Smooth muscle cell (in vitro differentiated cells): ENCODE measurements at regions not wholly inside any gene's neighbourhood (a gene's known extent, or its start where the extent isn't known, plus 50 kb on each side); places are given as distances from the start of the nearest gene placed in this dataset.

ENCODE experiments used
- DNase-seq: peaks from one replicate; lab custom pipeline; 2025; ENCODE audit not compliant: unreplicated experiment; lab: John Stamatoyannopoulos, UW
- H2AFZ ChIP-seq: fragments of 200-600 bp; sonication (generic); 2 replicates; pipeline ENCODE4 v1.6.0; 2016; ENCODE audit warnings: antibody characterized with exemption, low read depth, mild to moderate bottlenecking
- H3F3A ChIP-seq: fragments of 200-600 bp; sonication (generic); 2 replicates; pipeline ENCODE4 v1.6.0; 2017; ENCODE audit warnings: antibody characterized with exemption, low read depth
- H3K27ac ChIP-seq: fragments of 200-600 bp; sonication (generic); 2 replicates; pipeline ENCODE4 v1.5.1; 2016; ENCODE audit warnings: low read depth, mild to moderate bottlenecking
- H3K27me3 ChIP-seq: fragments of 200-600 bp; sonication (generic); 2 replicates; pipeline ENCODE4 v1.6.1; 2016; ENCODE audit warnings: low read depth, mild to moderate bottlenecking
- H3K36me3 ChIP-seq: fragments of 200-600 bp; sonication (generic); 2 replicates; pipeline ENCODE4 v1.5.1; 2016; ENCODE audit warnings: low read depth
- H3K4me1 ChIP-seq: fragments of 200-600 bp; sonication (generic); 2 replicates; pipeline ENCODE4 v1.5.1; 2016; ENCODE audit warnings: low read depth
- H3K4me2 ChIP-seq: fragments of 200-600 bp; sonication (generic); 2 replicates; pipeline ENCODE4 v1.6.0; 2016; ENCODE audit warnings: mild to moderate bottlenecking
- H3K4me3 ChIP-seq: fragments of 200-600 bp; sonication (generic); 2 replicates; pipeline ENCODE4 v1.5.1; 2016; ENCODE audit warnings: mild to moderate bottlenecking
- H3K79me2 ChIP-seq: fragments of 200-600 bp; sonication (generic); 2 replicates; pipeline ENCODE4 v1.6.0; 2016; ENCODE audit warnings: low read depth, mild to moderate bottlenecking
- H3K9ac ChIP-seq: fragments of 200-600 bp; sonication (generic); 2 replicates; pipeline ENCODE4 v1.6.0; 2016; ENCODE audit warnings: low read depth
- H3K9me3 ChIP-seq: fragments of 200-600 bp; sonication (generic); replicated peaks from 2 replicates; pipeline ENCODE4 v1.5.1; 2016; ENCODE audit warnings: low read depth
- H4K20me1 ChIP-seq: fragments of 200-600 bp; sonication (generic); 2 replicates; pipeline ENCODE4 v1.6.0; 2016; ENCODE audit warnings: low read depth
- CTCF ChIP-seq: fragments of 200-600 bp; sonication (generic); IDR thresholded peaks from 2 replicates; pipeline ENCODE4 v1.5.1; 2017; ENCODE audit warnings: borderline replicate concordance, mild to moderate bottlenecking, antibody characterized with exemption; ENCODE audit not compliant: insufficient read depth, poor library complexity, severe bottlenecking
- WGBS: methylation state at CpG from one replicate; pipeline ENCODE4 v1.1.7; 2016; ENCODE audit warnings: low lambda C conversion rate; 5-methylcytosine and 5-hydroxymethylcytosine counted together

DNA sequence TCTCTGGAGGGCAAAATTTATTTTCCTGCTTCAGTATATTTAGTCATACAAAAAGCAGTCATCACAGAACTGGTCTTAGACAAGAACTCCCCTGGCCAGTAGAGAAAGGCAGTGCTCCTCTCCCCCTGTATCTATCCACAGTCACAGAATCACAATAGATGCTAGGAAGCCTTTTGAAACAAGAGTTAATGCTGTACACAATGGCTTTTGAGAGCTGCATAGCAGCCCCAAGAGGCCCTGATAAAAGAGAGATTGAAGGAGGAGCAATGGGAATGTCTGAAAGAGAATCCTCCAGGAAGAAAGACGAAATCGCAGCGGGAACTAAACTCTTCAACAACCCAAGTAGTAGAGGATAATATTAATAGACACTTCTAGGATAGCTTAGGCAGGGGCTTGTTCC, 330.2 kb downstream of the RBM43 start:
- Histone ChIP-seq H3K9me3 (no peaks in the 10 kb centered on the region), H2AFZ (peak overlapping the region; percentile 54), H3K9ac (no peak overlapping the region), H3K27me3 (no peaks in the 10 kb centered on the region), H3K79me2 (no peaks in the 10 kb centered on the region), H3K36me3 (no peaks in the 10 kb centered on the region), H3K4me3 (no peak overlapping the region), H3K4me2 (no peak overlapping the region), H4K20me1 (no peaks in the 10 kb centered on the region), H3F3A (no peaks in the 10 kb centered on the region), H3K4me1 (peaks cover 8% of the 10 kb centered on the region), H3K27ac (no peak overlapping the region)
- DNase-seq = no peak
- no peak for TF ChIP-seq CTCF
- WGBS = 93% methylated on average over 3 of the region's 3 CpGs

DNA sequence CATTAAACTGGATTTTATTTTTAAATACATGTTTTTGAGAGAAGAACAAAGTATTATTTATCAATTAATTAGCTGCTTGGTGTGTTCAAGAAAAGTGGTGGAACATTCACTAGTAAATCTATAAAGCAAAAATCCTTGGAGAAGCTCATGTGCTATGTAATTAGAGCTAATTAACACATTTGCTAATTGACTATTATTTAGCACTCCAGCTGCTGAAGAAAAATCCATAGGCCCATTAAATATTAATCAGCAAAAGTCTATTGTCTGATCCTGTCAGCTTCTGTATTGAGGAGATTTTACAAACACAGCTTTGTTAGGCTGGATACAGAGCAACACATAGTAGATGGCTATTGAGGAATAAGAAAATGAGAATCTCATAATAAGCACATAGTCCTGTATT, 336.1 kb downstream of the RBM43 start:
- Histone ChIP-seq H3K27ac (no peak overlapping the region), H4K20me1 (no peaks in the 10 kb centered on the region), H3K4me2 (no peak overlapping the region), H3K36me3 (no peaks in the 10 kb centered on the region), H3K9ac (no peak overlapping the region), H3F3A (no peaks in the 10 kb centered on the region), H3K79me2 (no peaks in the 10 kb centered on the region), H3K4me1 (peaks cover under 1% of the 10 kb centered on the region), H3K9me3 (no peaks in the 10 kb centered on the region), H3K27me3 (no peaks in the 10 kb centered on the region), H2AFZ (no peak overlapping the region), H3K4me3 (no peak overlapping the region)
- DNase-seq = no peak
- TF ChIP-seq CTCF = no peak

GRCh38 chr2:150924878-150925277, 336.8 kb downstream of the RBM43 start:
- 51% methylated on average over 5 of the region's 5 CpGs for WGBS
- Histone ChIP-seq H3K79me2 (no peaks in the 10 kb centered on the region), H3K36me3 (no peaks in the 10 kb centered on the region), H3K4me2 (no peak overlapping the region), H3K4me3 (no peak overlapping the region), H3K27ac (no peak overlapping the region), H3K27me3 (no peaks in the 10 kb centered on the region), H3F3A (no peaks in the 10 kb centered on the region), H3K9ac (no peak overlapping the region), H4K20me1 (no peaks in the 10 kb centered on the region), H2AFZ (no peak overlapping the region), H3K4me1 (no peaks in the 10 kb centered on the region), H3K9me3 (no peaks in the 10 kb centered on the region)
- no peak for DNase-seq
- TF ChIP-seq CTCF = no peak

- Histone ChIP-seq H3K27ac (no peak overlapping the region), H4K20me1 (no peaks in the 10 kb centered on the region), H3K79me2 (no peaks in the 10 kb centered on the region), H3K27me3 (no peaks in the 10 kb centered on the region), H3F3A (no peaks in the 10 kb centered on the region), H3K4me1 (no peaks in the 10 kb centered on the region), H3K9ac (no peak overlapping the region), H2AFZ (no peak overlapping the region), H3K36me3 (no peaks in the 10 kb centered on the region), H3K4me2 (no peak overlapping the region), H3K9me3 (no peaks in the 10 kb centered on the region), H3K4me3 (no peak overlapping the region)
- no peak for DNase-seq
- no peak for TF ChIP-seq CTCF
- WGBS = 84% methylated on average over 5 of the region's 5 CpGs
Measured at GRCh38 chr2:150919901-150920300, 341.8 kb downstream of the RBM43 start.
